Activated CD4-positive, alpha-beta T cell treated with anti-CD3 and anti-CD28 coated beads, Interleukin-2, amount 10 ng/mL, durations not matched to agents 7 days and 5 days (primary cell): ENCODE measurements at regions not wholly inside any gene's neighbourhood (a gene's known extent, or its start where the extent isn't known, plus 50 kb on each side); places are given as distances from the start of the nearest gene placed in this dataset.

Source experiments
- CTCF ChIA-PET: fragments of 350-600 bp; sonication (Branson Sonifier 250); formaldehyde crosslinking; loops from one replicate; lab custom pipeline; 2021; ENCODE audit warnings: antibody characterized with exemption; lab: Charles Lee
- POLR2A ChIA-PET: fragments of 350-600 bp; sonication (Branson Sonifier 250); formaldehyde crosslinking; loops from one replicate; lab custom pipeline; 2021; ENCODE audit warnings: antibody characterized with exemption; lab: Charles Lee
- DNase-seq: peaks from one replicate; pipeline ENCODE4 v3.0.0-alpha.2; 2020
- H3K27ac Mint-ChIP-seq: one replicate; pipeline ENCODE4 v1.8.0; 2021; ENCODE audit warnings: mild to moderate bottlenecking, moderate library complexity, mixed read lengths
- H3K27me3 Mint-ChIP-seq: one replicate; pipeline ENCODE4 v1.8.0; 2021; ENCODE audit warnings: mixed read lengths
- H3K36me3 Mint-ChIP-seq: one replicate; pipeline ENCODE4 v1.8.0; 2021; ENCODE audit warnings: low read depth, mixed read lengths
- H3K4me1 Mint-ChIP-seq: one replicate; pipeline ENCODE4 v1.8.0; 2021; ENCODE audit warnings: mixed read lengths
- H3K4me3 Mint-ChIP-seq: one replicate; pipeline ENCODE4 v1.8.0; 2021; ENCODE audit warnings: mild to moderate bottlenecking, moderate library complexity, mixed read lengths
- H3K9me3 Mint-ChIP-seq: one replicate; pipeline ENCODE4 v1.8.0; 2021; ENCODE audit warnings: mixed read lengths

DNA sequence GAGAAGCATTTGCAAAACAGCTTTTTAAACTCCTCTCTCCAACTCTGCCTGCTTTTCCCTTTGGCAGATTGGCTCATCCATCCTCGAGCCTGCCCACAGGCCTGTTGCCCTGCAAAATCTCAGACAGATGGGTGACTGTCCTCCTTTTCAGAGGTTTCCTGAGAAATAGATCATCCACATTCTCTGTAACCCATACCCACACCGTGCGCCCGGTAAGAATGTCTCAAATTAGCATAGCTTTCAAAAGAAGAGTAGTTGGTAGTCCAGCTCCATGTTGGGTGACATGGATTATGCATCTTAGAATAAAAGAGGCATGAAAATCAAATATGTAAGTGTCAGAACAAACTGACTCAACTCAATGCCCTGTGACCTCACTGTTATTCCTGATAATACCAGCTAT, 457.9 kb downstream of the TSN start:
- DNase-seq, result no peak
- no peak overlapping the region for H3K27ac Mint-ChIP-seq
- no peaks in the 10 kb centered on the region for H3K9me3 Mint-ChIP-seq
- no peaks in the 10 kb centered on the region for H3K36me3 Mint-ChIP-seq
- no peaks in the 10 kb centered on the region for H3K27me3 Mint-ChIP-seq
- POLR2A ChIA-PET, result no interaction called here
- no peak overlapping the region for H3K4me3 Mint-ChIP-seq
- H3K4me1 Mint-ChIP-seq, result no peaks in the 10 kb centered on the region
- CTCF ChIA-PET, result no interaction called here

- no peaks in the 10 kb centered on the region for H3K27me3 Mint-ChIP-seq
- no peaks in the 10 kb centered on the region for H3K4me1 Mint-ChIP-seq
- CTCF ChIA-PET, result no interaction called here
- no peaks in the 10 kb centered on the region for H3K36me3 Mint-ChIP-seq
- no peak overlapping the region for H3K4me3 Mint-ChIP-seq
- H3K27ac Mint-ChIP-seq, result no peak overlapping the region
- no peaks in the 10 kb centered on the region for H3K9me3 Mint-ChIP-seq
- no peak for DNase-seq
- POLR2A ChIA-PET, result no interaction called here
Observed at GRCh38 chr2:122216071-122216470, 460.6 kb downstream of the TSN start.

GRCh38 chr2:122216901-122217300, 461.4 kb downstream of the TSN start:
- no peak overlapping the region for H3K27ac Mint-ChIP-seq
- no peak for DNase-seq
- ChIA-PET CTCF (no interaction called here), POLR2A (no interaction called here)
- H3K36me3 Mint-ChIP-seq, result no peaks in the 10 kb centered on the region
- no peaks in the 10 kb centered on the region for H3K4me1 Mint-ChIP-seq
- no peaks in the 10 kb centered on the region for H3K27me3 Mint-ChIP-seq
- H3K9me3 Mint-ChIP-seq, result no peaks in the 10 kb centered on the region
- H3K4me3 Mint-ChIP-seq, result no peak overlapping the region

DNA sequence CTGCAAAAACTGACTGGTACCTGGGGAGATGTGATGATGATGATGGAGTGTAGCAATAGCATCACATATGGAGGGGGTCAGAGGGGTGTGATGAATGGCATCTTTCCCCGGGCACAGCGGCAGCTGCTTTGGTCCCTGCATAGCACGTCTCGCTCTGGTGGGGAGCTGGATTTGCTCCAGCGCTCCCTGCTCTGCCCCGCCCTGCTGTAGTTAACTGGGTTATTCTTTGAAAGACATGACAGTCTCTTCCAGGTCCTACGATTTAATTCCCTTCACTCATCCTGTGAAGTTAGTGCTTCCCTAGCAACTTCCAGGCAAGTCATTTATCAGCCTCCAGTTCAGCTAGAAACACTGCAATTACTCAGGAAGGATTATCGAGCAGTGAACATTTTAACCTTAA, 463.1 kb downstream of the TSN start:
- ChIA-PET POLR2A (no interaction called here), CTCF (no interaction called here)
- Mint-ChIP-seq H3K9me3 (no peaks in the 10 kb centered on the region), H3K4me3 (no peak overlapping the region), H3K36me3 (no peaks in the 10 kb centered on the region), H3K4me1 (no peaks in the 10 kb centered on the region), H3K27me3 (no peaks in the 10 kb centered on the region), H3K27ac (no peak overlapping the region)
- no peak for DNase-seq

DNA sequence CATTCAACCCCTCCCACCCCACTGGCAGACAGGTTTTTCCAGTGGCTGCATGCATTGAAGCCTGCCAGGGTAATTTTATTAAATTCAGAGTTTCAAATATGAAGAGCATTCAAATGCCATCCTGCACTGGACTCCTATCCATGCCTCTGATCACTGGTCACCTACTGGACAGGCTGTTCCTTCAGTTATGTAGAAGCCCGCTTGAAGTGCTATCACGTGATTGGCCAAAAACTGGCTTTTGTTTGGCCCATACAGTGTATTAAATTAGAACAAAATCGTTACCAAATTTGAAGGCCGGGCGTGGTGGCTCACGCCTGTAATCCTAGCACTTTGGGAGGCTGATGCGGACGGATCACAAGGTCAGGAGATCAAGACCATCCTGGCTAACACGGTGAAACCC, 464.1 kb downstream of the TSN start:
- POLR2A ChIA-PET, result no interaction called here
- Mint-ChIP-seq H3K36me3 (no peaks in the 10 kb centered on the region), H3K9me3 (no peaks in the 10 kb centered on the region), H3K27me3 (no peaks in the 10 kb centered on the region), H3K4me3 (no peak overlapping the region), H3K27ac (no peak overlapping the region), H3K4me1 (no peaks in the 10 kb centered on the region)
- no peak for DNase-seq
- CTCF ChIA-PET, result no interaction called here

GRCh38 chr2:122221665-122222064, 466.2 kb downstream of the TSN start:
- ChIA-PET POLR2A (no interaction called here), CTCF (no interaction called here)

GRCh38 chr2:122231296-122231695, 475.8 kb downstream of the TSN start:
- no peaks in the 10 kb centered on the region for H3K27me3 Mint-ChIP-seq
- no peaks in the 10 kb centered on the region for H3K4me1 Mint-ChIP-seq
- no peak for DNase-seq
- CTCF ChIA-PET, result no interaction called here
- POLR2A ChIA-PET, result no interaction called here
- no peaks in the 10 kb centered on the region for H3K9me3 Mint-ChIP-seq
- H3K4me3 Mint-ChIP-seq, result no peak overlapping the region
- H3K36me3 Mint-ChIP-seq, result no peaks in the 10 kb centered on the region
- H3K27ac Mint-ChIP-seq, result no peak overlapping the region

More at GRCh38 chr2:122221665-122222064, 466.2 kb downstream of the TSN start:
- no peak overlapping the region for H3K27ac Mint-ChIP-seq
- H3K4me1 Mint-ChIP-seq, result no peaks in the 10 kb centered on the region
- no peaks in the 10 kb centered on the region for H3K36me3 Mint-ChIP-seq
- H3K27me3 Mint-ChIP-seq, result no peaks in the 10 kb centered on the region
- DNase-seq, result no peak
- H3K9me3 Mint-ChIP-seq, result no peaks in the 10 kb centered on the region
- H3K4me3 Mint-ChIP-seq, result no peak overlapping the region

GRCh38 chr2:122233372-122233771, 477.9 kb downstream of the TSN start:
- ChIA-PET CTCF (no interaction called here), POLR2A (no interaction called here)
- Mint-ChIP-seq H3K27ac (no peak overlapping the region), H3K4me3 (no peak overlapping the region), H3K36me3 (no peaks in the 10 kb centered on the region), H3K27me3 (no peaks in the 10 kb centered on the region), H3K4me1 (no peaks in the 10 kb centered on the region), H3K9me3 (no peaks in the 10 kb centered on the region)
- no peak for DNase-seq

GRCh38 chr2:122236152-122236874, 480.9 kb downstream of the TSN start:
- Mint-ChIP-seq H3K9me3 (no peaks in the 10 kb centered on the region), H3K36me3 (no peaks in the 10 kb centered on the region), H3K4me3 (no peak overlapping the region), H3K4me1 (no peaks in the 10 kb centered on the region), H3K27me3 (no peaks in the 10 kb centered on the region), H3K27ac (no peak overlapping the region)
- DNase-seq, result no peak
- CTCF ChIA-PET, result no interaction called here
- POLR2A ChIA-PET, result no interaction called here

GRCh38 chr2:122236925-122237324, 481.5 kb downstream of the TSN start:
- Mint-ChIP-seq H3K4me1 (no peaks in the 10 kb centered on the region), H3K27ac (no peak overlapping the region), H3K9me3 (no peaks in the 10 kb centered on the region), H3K36me3 (no peaks in the 10 kb centered on the region), H3K4me3 (no peak overlapping the region), H3K27me3 (no peaks in the 10 kb centered on the region)
- ChIA-PET CTCF (no interaction called here), POLR2A (no interaction called here)
- no peak for DNase-seq

DNA sequence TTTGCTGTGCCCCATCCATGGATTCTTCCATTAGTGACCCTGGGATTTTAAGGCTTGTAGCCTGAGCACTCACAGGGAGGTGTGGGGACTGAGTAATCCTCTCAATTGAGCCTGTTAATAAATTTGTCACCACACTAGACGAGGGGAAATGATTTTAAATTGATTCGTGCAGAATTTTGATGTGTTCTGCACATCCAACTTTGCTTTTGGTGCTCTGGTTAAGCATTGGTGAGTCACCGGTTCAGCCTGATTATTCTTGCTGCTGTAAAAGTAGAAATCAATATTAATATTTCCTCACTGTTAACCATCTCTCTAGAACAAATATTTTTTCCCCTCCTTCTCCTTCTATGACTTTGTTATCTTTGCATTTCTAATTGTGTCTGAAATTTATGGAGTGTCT, 482.0 kb downstream of the TSN start:
- Mint-ChIP-seq H3K36me3 (no peaks in the 10 kb centered on the region), H3K4me1 (no peaks in the 10 kb centered on the region), H3K27me3 (no peaks in the 10 kb centered on the region), H3K27ac (no peak overlapping the region), H3K4me3 (no peak overlapping the region), H3K9me3 (no peaks in the 10 kb centered on the region)
- ChIA-PET CTCF (no interaction called here), POLR2A (no interaction called here)
- no peak for DNase-seq

- Mint-ChIP-seq H3K4me1 (no peaks in the 10 kb centered on the region), H3K36me3 (no peaks in the 10 kb centered on the region), H3K9me3 (no peaks in the 10 kb centered on the region), H3K27ac (no peak overlapping the region), H3K4me3 (no peak overlapping the region), H3K27me3 (no peaks in the 10 kb centered on the region)
- DNase-seq, result no peak
- CTCF ChIA-PET, result no interaction called here
- POLR2A ChIA-PET, result no interaction called here
Observed at GRCh38 chr2:122238006-122238559, 482.6 kb downstream of the TSN start.

DNA sequence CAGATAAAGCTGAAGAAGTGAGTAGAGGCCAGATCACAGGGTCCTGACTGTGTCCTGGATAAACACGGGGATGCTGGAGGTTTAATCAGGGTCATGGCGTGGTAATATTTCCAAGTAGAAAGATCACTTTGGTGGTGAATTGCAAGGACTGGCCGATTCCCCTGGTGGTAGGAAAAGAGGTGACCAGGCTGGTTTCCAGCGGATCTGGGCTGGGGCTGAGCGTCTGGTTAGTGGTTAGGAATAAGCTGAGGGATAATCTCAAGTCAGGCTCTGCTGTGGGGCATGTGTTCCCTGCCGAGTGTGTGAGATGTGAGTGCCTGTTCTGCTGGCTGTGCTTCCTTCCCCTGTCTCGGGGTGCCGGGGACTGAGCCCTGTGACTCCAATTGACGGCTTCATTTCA, 484.0 kb downstream of the TSN start:
- ChIA-PET POLR2A (no interaction called here), CTCF (no interaction called here)
- Mint-ChIP-seq H3K27me3 (no peaks in the 10 kb centered on the region), H3K4me3 (no peak overlapping the region), H3K4me1 (no peaks in the 10 kb centered on the region), H3K9me3 (no peaks in the 10 kb centered on the region), H3K36me3 (no peaks in the 10 kb centered on the region), H3K27ac (no peak overlapping the region)
- no peak for DNase-seq

DNA sequence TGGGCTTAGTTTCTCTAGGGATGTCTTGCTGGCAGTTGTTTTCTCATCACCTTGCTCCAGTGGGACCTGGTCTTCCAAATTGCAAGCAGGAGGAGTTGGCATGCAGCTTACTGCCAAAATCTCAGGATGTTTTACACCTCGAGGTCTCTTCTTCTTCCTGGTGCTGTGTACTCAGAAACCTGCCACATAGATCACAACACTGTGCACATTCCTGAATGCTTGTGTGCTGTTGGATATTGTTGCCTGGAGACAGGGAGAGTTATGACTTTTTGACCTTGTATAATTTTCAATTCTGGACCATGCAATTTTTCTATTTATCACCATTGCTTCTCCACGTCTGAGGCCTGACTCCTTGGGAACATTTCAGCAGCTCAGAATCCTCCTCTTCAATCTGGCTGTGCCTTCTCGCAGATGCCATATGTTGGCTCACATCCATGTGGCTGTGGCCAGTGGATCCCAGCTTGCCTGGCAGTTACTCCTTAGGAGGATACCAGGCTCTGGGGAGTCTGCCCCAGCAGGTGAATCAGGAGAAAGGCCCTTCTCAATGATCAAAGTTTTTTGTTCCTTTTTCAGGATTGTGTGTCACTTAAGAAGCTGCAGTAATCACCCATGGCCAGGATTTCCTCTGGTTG, 489.3 kb downstream of the TSN start:
- Mint-ChIP-seq H3K27me3 (peaks cover 1% of the 10 kb centered on the region), H3K36me3 (no peaks in the 10 kb centered on the region), H3K4me3 (no peak overlapping the region), H3K27ac (no peak overlapping the region), H3K4me1 (no peaks in the 10 kb centered on the region), H3K9me3 (no peaks in the 10 kb centered on the region)
- no peak for DNase-seq
- POLR2A ChIA-PET, result no interaction called here
- CTCF ChIA-PET, result no interaction called here
